ENCODE measurements at regions not wholly inside any gene's neighbourhood (a gene's known extent, or its start where the extent isn't known, plus 50 kb on each side); places are given as distances from the start of the nearest gene placed in this dataset.

GRCh38 chr6:139763468-139764210 is 389.2 kb upstream of the CITED2 start:
- Histone ChIP-seq H3K9me3 (ENCODE audit: low read depth) (no peaks in the 10 kb centered on the region), H3K9me2 (replicated peaks; ENCODE audit: insufficient read depth) (no peaks in the 10 kb centered on the region), H4K20me1 (ENCODE audit: insufficient read depth, poor library complexity, severe bottlenecking) (no peaks in the 10 kb centered on the region), H2AFZ (no peak overlapping the region), H3K27me3 (no peaks in the 10 kb centered on the region), H3K27ac (peak overlapping the region; percentile 73), H3K36me3 (replicated peaks; ENCODE audit: insufficient read depth, low read depth) (no peaks in the 10 kb centered on the region), H3K4me2 (no peak overlapping the region), H3K4me3 (no peak overlapping the region), H3K79me2 (no peaks in the 10 kb centered on the region), H3K4me1 (ENCODE audit: insufficient read depth) (peaks cover 24% of the 10 kb centered on the region)
- no peak for DNase-seq (ENCODE audit: low spot score)
- 71% methylated on average over 4 of the region's 4 CpGs for WGBS (ENCODE audit: low lambda C conversion rate, missing lambda C conversion rate)
- TF ChIP-seq EZH2phosphoT487 (IDR thresholded peaks at IDR 0.05; ENCODE audit: low read depth, severe bottlenecking, unreplicated experiment) (no peak), EZH2 (IDR thresholded peaks at IDR 0.05; ENCODE audit: borderline replicate concordance) (no peak), CTCF (IDR thresholded peaks at IDR 0.05; ENCODE audit: poor library complexity) (no peak)

DNA sequence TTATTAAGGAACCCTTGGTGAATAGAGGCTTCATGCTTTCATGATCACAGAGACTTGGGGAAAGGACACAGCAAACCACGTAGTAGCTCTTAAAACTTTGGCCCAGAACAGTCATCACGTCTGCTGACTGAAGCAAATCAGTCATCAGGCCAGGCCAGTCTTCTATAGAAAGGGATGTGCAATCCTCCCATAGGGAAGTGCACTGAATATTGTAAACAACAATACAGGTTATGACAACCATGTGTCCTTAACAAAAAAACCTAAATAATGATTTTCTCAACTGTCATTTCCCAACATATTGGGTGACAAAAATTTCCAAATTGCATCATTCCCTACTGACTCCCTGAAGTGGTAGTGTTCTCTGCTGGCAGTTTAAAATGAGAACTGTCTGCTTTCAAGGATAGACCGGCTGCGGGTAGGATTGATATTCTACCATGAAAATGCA is 388.2 kb upstream of the CITED2 start:
- Histone ChIP-seq H3K4me2 (no peak overlapping the region), H3K9me2 (replicated peaks; ENCODE audit: insufficient read depth) (no peaks in the 10 kb centered on the region), H3K79me2 (no peaks in the 10 kb centered on the region), H3K27ac (no peak overlapping the region), H2AFZ (no peak overlapping the region), H3K9me3 (ENCODE audit: low read depth) (no peaks in the 10 kb centered on the region), H3K36me3 (replicated peaks; ENCODE audit: insufficient read depth, low read depth) (no peaks in the 10 kb centered on the region), H3K27me3 (no peaks in the 10 kb centered on the region), H4K20me1 (ENCODE audit: insufficient read depth, poor library complexity, severe bottlenecking) (no peaks in the 10 kb centered on the region), H3K4me3 (no peak overlapping the region), H3K4me1 (ENCODE audit: insufficient read depth) (peaks cover 24% of the 10 kb centered on the region)
- WGBS (ENCODE audit: low lambda C conversion rate, missing lambda C conversion rate), result 57% methylated on average over 4 of the region's 4 CpGs
- TF ChIP-seq EZH2 (IDR thresholded peaks at IDR 0.05; ENCODE audit: borderline replicate concordance), result no peak
- TF ChIP-seq EZH2phosphoT487 (IDR thresholded peaks at IDR 0.05; ENCODE audit: low read depth, severe bottlenecking, unreplicated experiment), result no peak
- TF ChIP-seq CTCF (IDR thresholded peaks at IDR 0.05; ENCODE audit: poor library complexity), result no peak
- no peak for DNase-seq (ENCODE audit: low spot score)

DNA sequence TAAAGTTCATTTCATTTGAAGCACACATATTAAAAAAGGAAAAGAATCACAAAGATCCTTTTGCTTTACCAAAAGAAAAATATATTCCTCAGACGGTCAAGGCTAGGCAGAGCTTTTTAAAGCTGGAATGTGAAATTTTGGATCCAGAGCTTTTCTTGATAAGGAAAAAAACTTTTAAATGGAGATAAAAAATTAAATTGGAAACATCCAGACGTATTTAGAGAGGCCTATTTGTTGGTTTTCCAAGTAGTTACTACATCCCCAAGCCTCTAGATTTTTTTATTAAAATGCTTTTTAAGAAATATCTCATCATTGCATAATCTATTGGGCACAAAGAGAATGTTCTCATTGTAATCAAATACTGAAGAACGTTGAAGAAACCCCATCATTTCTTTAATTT is 385.7 kb upstream of the CITED2 start:
- no peak overlapping the region for H3K27ac ChIP-seq
- no peak for DNase-seq (ENCODE audit: low spot score)

More for the DNA sequence above, 385.7 kb upstream of the CITED2 start:
- TF ChIP-seq EZH2phosphoT487 (IDR thresholded peaks at IDR 0.05; ENCODE audit: low read depth, severe bottlenecking, unreplicated experiment) (no peak), CTCF (IDR thresholded peaks at IDR 0.05; ENCODE audit: poor library complexity) (no peak)
- Histone ChIP-seq H3K4me2 (no peak overlapping the region), H3K4me1 (ENCODE audit: insufficient read depth) (peaks cover 22% of the 10 kb centered on the region), H3K36me3 (replicated peaks; ENCODE audit: insufficient read depth, low read depth) (no peaks in the 10 kb centered on the region), H3K4me3 (no peak overlapping the region), H3K79me2 (no peaks in the 10 kb centered on the region), H3K9me3 (ENCODE audit: low read depth) (no peaks in the 10 kb centered on the region), H2AFZ (no peak overlapping the region), H4K20me1 (ENCODE audit: insufficient read depth, poor library complexity, severe bottlenecking) (no peaks in the 10 kb centered on the region), H3K27me3 (no peaks in the 10 kb centered on the region), H3K9me2 (replicated peaks; ENCODE audit: insufficient read depth) (no peaks in the 10 kb centered on the region)
- WGBS (ENCODE audit: low lambda C conversion rate, missing lambda C conversion rate), result 89% methylated on average over 3 of the region's 3 CpGs

Data from hepatocyte (in vitro differentiated cells).